ENCODE measurements at regions not wholly inside any gene's neighbourhood (a gene's known extent, or its start where the extent isn't known, plus 50 kb on each side); places are given as distances from the start of the nearest gene placed in this dataset.

- no peak overlapping the region for H2BK12ac ChIP-seq (ENCODE audit: low read depth, low read length)
- H2BK15ac ChIP-seq (ENCODE audit: low read length), result no peak overlapping the region
- no peak overlapping the region for H3K14ac ChIP-seq (ENCODE audit: insufficient read length)
- H4K20me1 ChIP-seq (replicated peaks in 1 of 2; ENCODE audit: control insufficient read depth in 1 of 2, insufficient read depth in 2 of 2, low read length in 2 of 2), result no peaks in the 10 kb centered on the region
- no peak overlapping the region for H2AFZ ChIP-seq (ENCODE audit: low read length)
- no peaks in the 10 kb centered on the region for H3K23me2 ChIP-seq (ENCODE audit: low read depth, low read length)
- no peak overlapping the region for H3K4ac ChIP-seq (replicated peaks; ENCODE audit: insufficient read length, low read depth, low read length)
- FAIRE-seq (no peak), DNase-seq (ENCODE audit: low read depth in 1 of 2, low spot score in 2 of 2) (no peak)
- no peak overlapping the region for H3K4me2 ChIP-seq (ENCODE audit: insufficient read depth in 1 of 2, low read depth in 2 of 2, low read length in 2 of 2)
- H4K8ac ChIP-seq (ENCODE audit: extremely low read depth, insufficient read depth, low read length), result no peak overlapping the region
- no peak overlapping the region for H2BK120ac ChIP-seq (replicated peaks; ENCODE audit: low read depth, low read length)
- H3K4me1 ChIP-seq (replicated peaks in 1 of 4; ENCODE audit: control insufficient read depth in 3 of 4, insufficient read depth in 4 of 4, low read length in 3 of 4), result no peaks in the 10 kb centered on the region
- no peak overlapping the region for H3K9ac ChIP-seq (replicated peaks in 1 of 4; ENCODE audit: extremely low read depth in 1 of 4, low read depth in 3 of 4, low read length in 3 of 4)
- no peak overlapping the region for H3K56ac ChIP-seq (replicated peaks; ENCODE audit: insufficient read length, low read depth, low read length)
- no peaks in the 10 kb centered on the region for H3K27me3 ChIP-seq (replicated peaks in 1 of 4; ENCODE audit: control insufficient read depth in 3 of 4, extremely low read depth in 1 of 4, insufficient read depth in 3 of 4, low read length in 3 of 4)
- no peak overlapping the region for H2AK5ac ChIP-seq (ENCODE audit: low read depth, low read length)
- no peak overlapping the region for H4K91ac ChIP-seq (replicated peaks; ENCODE audit: insufficient read length, low read length)
- no peak overlapping the region for H3K23ac ChIP-seq (ENCODE audit: insufficient read length)
- POLR2A ChIA-PET (ENCODE audit: partially characterized antibody), result no interaction called here
- H4K5ac ChIP-seq (ENCODE audit: insufficient read length, low read depth, low read length), result no peak overlapping the region
- H2BK5ac ChIP-seq (ENCODE audit: low read depth, low read length), result no peak overlapping the region
- 90% methylated on average over 1 of the region's 1 CpG; no CpG with 5 or more reads in 1 of the 2 experiments for WGBS, 2 experiments (ENCODE audit: extremely low coverage in 1 of 2, insufficient coverage in 1 of 2, insufficient read length in 1 of 2, insufficient replicate concordance in 2 of 2, low coverage in 1 of 2, low lambda C conversion rate in 2 of 2, missing lambda C conversion rate in 1 of 2)
- CTCF ChIA-PET (ENCODE audit: partially characterized antibody), result no interaction called here
- no peaks in the 10 kb centered on the region for H3K9me3 ChIP-seq (ENCODE audit: insufficient read depth in 2 of 2, low read depth in 1 of 2, low read length in 1 of 2)
- no peak overlapping the region for H3K27ac ChIP-seq (ENCODE audit: low read depth, low read length)
- no peak overlapping the region for H3K4me3 ChIP-seq (ENCODE audit: extremely low read depth in 1 of 4, insufficient read depth in 2 of 4, low read depth in 3 of 4, low read length in 4 of 4)
- H3K18ac ChIP-seq (ENCODE audit: extremely low read depth, low read length), result no peak overlapping the region
- H3K79me1 ChIP-seq (ENCODE audit: low read depth, low read length), result no peaks in the 10 kb centered on the region
- H2BK20ac ChIP-seq (ENCODE audit: low read length), result no peak overlapping the region
- no peaks in the 10 kb centered on the region for H3K79me2 ChIP-seq (ENCODE audit: control insufficient read depth in 1 of 2, insufficient read depth in 2 of 2, low read length in 2 of 2)
- H3K36me3 ChIP-seq (ENCODE audit: control insufficient read depth in 2 of 4, insufficient read depth in 4 of 4, low read length in 3 of 4), result no peaks in the 10 kb centered on the region
- TF ChIP-seq KDM5A (IDR thresholded peaks at IDR 0.05; ENCODE audit: low read length) (no peak), USF2 (IDR thresholded peaks at IDR 0.05; ENCODE audit: low read length) (no peak), GABPA (IDR thresholded peaks at IDR 0.05; ENCODE audit: borderline replicate concordance, insufficient read depth, low read length) (no peak), HDAC2 (IDR thresholded peaks at IDR 0.05; ENCODE audit: borderline replicate concordance in 1 of 2, low read depth in 2 of 2, low read length in 2 of 2) (no peak), GTF2F1 (IDR thresholded peaks at IDR 0.05; ENCODE audit: borderline replicate concordance, low read depth, low read length) (no peak)
Measured at GRCh38 chrX:104430742-104431119, 135.3 kb upstream of the IL1RAPL2 start.

Data from H1 (cell line).